ENCODE measurements at regions not wholly inside any gene's neighbourhood (a gene's known extent, or its start where the extent isn't known, plus 50 kb on each side); places are given as distances from the start of the nearest gene placed in this dataset.

DNA sequence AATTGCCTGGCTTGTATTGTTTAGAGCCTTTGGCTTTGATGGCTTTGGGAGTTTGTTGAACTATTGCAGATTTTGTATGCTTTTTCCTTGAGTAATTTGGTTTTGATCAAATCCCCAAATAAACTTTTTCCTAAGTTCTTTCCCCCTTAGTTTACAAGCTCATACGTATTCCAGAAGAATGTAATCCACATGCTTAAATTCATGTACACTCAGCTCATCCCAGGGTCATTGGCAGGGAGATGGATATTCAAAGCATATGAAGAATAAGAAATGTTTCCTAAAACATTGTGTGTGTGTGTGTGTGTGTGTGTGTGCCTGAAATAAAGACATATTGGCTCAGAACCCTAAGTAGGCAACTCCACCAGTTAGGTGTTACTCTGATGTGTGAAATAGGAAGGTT is 89.4 kb downstream of the TMEM30B start:
- DNase-seq, result no peak

DNA sequence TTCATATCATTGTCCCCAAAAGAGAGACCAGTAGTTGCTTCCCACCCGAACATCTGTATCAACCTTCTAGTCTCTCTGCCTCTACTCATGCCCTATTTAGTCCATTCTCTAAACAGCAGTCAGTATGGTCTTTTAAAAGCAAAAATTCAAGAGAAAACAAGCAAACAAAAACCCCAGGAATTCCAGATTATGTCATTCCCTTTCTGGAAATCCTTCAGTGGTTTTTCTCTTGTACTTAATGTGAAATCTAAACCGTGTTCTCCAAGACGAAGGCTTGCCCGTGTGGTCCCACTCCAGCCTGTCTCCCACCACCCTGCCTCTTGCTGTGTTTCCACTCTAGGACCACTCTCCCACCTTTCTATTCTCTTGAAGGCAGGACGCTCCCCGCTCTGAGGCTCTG is 90.8 kb downstream of the TMEM30B start:
- DNase-seq, result no peak

DNA sequence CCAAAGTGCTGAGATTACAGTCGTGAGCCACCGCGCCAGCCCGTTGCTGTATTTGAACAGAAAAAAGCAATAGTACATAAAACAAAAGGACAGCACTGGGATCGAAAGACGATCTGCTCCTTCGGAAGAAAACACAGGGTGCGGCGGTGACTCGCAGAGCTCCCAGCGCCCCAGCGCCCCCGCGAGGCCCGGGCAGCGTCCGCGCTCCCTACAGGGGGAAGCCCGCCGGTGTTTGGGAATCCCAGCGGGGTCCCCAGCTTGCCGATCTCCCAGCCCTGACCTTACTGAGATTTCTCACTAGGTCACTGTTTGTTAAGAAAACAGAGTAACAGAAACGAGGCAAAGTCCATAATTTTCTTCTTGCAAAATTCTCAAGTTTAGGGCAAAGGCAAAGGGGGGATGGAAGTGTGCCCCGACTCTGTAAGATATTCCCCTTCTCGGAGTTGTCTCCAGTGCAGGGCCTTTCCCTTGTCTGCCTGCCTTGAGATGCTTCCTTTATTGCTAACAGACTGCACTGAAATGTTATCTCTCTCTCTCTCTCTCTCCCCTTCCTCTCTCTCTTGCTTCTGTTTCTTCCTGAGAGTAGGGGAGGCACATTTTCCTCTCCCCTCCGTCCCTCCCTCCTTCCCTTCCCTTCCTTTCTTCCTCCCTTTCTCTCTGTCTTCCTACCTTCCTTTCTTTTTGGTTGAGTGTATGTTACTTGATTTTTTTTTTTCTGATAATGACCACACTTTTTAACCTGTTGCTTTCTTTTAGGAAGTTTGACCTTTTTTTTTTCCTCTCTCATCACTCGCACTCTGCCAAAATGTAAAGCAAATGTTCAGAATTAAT is 91.9 kb downstream of the TMEM30B start:
- peak; percentile 14 for DNase-seq

DNA sequence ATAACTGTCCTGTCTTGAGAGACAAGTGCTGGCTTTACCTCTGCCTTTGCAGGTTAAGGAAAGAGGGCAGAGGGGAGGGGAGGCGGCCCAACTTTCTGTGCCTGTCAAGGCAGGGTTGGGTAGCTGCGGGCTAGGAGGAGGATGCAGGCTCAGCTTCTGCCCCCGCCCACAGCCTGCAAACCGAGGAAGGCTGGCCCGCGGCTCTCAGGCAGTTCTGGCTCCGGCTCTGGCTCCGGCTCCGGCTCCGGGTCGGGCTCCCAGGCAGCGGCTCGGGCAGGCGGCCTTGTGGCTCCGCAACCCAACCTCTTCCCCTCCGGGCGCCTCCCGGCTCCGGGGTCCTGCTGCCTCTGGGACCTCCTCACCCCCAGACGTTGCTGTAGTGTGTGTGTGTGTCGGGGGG is 92.9 kb downstream of the TMEM30B start:
- DNase-seq, result no peak

DNA sequence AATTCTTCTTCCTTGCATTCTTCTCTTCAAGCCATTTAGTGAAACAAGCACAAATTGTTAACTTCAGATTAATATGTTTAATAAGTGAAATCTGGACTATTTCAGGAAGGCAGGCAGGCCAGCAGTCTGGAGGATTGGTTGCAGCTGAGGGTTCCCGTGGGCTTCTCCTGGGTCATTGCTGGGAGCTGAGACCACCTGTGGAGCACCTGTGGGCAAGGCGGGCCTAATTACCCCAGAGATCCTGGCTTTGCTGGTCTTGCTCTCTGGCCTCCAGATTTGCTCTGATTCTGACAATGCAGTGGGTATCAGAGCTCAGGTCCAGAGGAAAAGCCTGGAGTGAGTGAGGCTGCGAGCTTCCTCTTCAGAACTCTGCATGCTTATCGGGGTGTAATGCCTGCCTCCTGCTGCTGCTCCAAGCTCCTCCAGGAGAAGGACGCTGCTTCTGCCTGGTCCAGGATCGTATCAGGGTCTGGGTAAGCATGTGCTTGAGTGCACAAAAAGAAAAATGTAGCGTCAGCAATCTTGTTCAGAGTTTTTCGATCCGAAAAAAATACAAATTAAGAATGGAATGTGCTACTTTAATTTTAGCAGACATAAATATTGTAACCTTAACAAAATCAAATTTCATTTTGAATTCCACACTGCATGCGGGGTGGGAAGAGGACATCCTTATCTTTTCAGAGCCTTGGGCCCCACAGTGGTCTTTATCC is 93.8 kb downstream of the TMEM30B start:
- no peak for DNase-seq

DNA sequence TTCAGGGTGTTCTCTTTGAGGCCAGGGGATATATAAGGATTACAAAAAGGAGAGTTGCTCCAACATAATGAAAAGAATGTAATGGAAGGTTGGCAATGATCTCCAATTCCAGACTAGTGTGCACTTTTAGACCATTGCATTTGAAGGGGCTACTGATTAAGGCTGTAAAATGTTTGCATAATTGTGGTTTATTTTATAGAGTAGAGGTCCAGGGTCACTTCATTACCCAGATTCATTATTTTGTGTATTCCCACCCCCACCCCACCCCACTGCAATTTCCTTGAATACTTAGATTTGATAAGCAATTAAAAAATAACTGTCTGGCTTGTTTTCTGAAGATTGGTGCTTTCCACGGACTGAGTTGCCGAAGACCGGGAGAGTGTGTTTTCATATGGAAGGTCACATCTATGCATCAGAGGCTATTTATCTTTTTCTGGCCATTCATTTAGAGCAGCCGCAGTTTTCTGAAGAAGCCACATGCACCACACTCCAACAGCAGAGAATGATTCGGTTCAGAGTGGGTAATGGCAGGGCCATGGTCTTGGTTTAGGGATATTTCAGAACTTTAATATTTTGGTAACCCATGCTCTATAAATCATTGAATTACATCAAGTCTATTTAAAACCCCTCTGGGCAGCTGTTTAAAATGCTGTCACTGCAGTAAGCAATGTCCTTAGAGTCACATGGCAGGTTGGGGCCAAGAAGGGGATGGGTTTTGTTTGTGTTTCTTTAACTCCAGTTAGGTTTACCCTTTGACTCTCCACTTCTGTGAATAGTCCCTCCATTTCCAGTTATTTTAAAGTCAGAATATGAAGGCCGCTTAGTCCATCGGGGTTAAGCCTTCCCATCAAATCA is 94.6 kb downstream of the TMEM30B start:
- no peak for DNase-seq

DNA sequence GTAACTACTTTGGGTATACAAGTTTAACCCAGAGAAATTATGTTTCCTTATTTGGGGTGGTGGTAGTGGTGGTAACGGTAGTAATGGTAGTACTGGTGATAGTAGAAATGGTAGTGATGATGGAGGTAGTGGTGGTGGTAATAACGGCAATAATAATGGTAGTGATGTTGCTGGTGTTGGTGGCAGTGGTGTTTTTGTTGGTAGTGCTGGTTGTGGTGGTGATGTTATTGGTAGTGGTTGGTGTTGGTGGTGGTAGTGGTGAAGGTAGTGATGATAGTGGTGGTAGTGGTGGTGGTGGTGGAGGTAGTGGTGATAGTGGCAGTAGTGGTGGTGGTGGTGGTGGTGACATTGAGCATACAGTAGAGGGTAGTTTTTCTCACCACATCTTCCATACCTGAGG is 95.6 kb downstream of the TMEM30B start:
- no peak for DNase-seq

DNA sequence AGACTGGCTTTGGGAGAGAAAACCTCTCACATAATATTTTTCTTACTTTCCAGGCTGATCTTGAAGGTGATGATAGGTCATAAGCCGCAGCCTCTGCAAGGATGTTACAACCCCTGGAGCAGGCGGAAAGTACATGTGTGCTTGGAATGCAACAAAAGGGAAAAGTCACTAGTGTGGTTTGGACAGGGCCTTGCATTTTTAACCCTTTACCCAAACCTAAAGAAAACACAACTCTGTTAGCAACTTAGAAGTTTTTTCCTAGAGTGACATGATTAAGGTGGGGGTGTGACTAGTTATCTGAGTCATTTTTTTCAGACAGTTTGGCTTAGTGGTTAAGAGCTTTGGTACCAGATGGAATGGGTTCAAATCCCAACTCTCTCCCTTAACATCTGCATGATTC is 97.0 kb downstream of the TMEM30B start:
- no peak for DNase-seq

DNA sequence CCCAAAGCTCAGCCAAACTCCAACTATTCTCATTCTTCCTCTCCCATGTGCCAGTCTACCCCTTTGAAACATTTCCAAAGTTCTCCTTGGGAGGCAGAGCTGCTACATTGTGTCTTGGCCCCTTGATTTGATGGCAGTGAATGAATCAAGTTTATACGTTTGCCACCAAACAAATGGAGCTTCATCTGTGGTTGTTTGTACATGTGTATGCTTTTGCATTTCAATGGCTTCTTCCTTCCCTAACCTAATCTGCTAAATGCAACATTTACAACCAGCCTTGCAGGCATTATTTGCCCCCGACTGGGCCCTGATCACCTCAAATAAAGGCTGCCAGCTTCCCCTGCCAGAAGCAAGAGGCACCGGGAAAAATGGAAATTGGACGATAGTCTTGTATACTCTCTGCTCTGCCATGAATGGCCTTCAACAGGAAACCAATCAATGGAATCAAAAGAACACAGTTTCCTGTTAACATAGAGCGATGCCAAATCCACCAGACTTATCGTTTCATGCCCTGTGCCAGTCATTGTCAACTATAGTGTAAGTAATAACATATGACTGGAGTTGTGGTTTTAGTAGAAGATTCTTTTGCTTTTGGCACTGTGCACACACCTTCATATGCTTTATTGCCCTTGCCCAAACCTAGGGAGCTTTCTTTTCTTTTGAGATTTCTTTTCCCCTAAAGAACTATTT is 97.8 kb downstream of the TMEM30B start:
- DNase-seq, result no peak

DNA sequence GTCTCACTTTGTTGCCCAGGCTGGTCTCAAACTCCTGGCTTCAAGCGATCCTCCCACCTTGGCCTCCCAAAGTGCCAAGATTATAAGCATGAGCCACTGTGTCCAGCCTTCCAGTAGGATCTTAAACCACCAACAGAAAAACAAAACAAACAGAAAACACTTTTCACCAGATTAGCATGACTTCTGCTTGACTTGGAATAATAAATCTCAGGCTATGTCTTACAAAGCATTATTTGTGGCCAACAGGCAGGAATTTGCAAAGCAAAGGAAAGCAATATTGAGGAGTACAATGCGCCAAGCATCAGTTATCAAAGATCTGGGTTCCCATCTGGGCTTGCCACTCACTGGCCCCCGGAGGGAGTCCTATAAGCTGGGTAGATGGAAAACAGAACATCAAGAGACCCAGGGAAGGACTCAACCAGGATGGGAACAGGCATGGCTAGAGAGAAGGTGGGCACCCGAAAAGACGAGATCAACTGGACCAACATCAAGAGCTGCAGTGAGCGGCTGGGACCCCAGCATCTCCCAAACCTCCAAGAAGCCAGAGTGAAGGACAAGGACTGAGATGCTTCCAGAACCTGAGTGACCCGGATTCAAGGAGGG is 101.2 kb downstream of the TMEM30B start:
- DNase-seq, result no peak

DNA sequence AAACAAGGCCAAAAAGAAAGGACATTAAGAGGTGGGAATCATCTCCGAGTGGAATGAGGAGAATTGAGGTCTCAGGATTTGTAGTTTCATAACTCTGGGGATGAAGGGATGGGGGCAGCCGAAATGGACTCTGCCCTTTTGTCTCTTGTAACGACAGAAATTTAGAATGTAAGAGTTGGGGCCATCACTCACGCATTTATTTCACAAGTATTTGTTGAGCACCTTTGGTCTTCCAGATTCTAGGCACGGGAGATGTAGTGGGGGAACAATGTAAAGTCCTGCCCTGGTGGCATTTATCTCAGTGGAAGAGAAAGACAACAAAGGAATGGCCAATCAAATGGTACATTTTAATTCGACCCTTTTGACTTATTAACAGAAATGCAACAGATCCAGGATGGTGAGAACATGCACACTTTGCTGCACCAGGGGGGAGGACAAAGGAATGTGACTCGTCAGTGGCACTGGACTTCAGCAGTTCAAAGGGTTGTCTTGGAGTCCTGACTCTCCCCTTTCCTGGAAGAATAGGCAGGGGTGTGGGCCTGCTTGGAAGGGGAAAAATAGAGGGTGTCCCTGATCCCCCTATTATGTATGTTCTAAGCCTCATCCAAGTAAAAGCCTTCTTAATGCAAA is 102.0 kb downstream of the TMEM30B start:
- DNase-seq, result no peak

DNA sequence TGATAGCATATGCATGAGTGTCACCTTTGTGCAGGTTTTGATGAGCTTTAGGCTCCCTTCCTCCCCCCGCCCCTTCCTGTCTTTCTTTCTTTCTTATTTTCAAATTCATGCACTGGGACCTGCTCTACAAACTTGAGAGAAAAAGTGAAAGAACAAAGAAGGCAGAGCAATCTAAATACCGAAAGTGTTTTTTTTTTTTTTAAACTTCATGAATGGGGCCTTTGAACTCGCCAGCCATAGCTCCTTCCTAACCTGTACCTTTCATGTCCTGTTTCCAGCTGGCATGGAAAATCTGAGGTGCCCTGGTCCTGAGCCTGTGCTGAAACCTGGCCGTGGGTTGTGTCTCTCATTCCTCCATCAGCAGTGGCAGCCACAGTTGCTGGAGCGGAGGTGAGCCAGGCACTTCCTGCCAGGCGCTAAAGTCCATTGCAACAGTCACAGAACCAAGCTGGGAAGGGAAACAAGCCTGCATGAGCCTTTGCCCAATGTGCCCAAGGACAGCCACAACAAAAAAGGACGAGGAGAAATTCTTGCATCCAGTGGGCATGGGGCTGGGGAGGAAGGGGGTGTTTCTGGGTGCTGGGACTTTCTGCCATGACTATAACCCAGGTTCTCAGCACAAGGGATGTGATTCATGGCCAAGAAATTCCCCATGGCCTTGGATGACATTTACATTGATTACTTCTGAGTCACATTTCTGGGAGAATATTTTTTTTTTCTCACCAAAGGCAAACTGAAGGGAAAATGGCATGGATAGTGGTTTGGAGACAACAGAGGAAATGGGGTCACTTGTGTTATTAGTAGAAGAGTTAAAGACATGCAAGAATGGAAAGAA is 102.7 kb downstream of the TMEM30B start:
- DNase-seq, result peak; percentile 56

DNA sequence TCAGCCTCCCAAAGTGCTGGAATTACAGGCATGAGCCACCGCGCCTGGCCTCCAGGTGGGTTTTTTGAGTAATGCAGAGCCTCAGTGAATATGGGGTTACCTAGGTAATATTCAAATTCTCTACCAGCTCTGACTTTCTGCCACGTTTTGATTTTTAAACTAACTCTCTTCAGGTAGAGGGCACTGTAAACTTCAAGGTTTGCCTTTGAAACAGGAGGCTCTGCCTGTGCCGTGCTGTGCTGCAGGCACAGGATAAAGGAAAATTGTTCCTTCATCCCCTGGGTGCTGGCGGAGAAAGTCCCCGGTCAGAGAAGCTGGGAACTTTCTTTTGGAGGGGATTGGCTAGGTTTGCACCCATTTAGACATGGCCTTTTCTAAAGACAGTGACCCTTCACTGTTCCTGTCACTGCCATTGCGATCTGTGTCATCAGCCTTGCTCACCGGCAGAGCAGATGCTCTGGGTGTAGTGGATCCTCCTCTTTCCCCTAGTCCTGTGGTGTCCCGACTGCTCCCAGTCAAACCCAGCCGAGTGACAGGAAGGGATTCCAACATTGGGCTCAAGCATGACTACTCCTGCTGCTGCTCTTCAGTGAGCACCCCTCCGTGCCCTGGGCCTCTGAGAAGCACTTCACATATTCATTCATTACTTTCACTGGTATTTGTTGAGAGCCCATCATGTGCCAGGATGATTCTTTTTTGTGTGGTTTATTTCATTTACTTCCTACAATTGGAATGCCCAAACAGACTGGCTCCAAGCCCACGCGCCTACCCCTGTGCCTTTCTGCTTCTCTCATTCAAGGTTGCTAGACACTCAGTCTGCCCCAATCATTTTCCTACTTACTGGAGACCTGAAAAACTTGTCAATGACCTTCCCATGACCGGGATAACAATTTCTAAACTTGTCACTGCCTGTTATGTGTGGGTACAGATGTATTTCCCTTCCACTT is 103.6 kb downstream of the TMEM30B start:
- DNase-seq, result no peak

DNA sequence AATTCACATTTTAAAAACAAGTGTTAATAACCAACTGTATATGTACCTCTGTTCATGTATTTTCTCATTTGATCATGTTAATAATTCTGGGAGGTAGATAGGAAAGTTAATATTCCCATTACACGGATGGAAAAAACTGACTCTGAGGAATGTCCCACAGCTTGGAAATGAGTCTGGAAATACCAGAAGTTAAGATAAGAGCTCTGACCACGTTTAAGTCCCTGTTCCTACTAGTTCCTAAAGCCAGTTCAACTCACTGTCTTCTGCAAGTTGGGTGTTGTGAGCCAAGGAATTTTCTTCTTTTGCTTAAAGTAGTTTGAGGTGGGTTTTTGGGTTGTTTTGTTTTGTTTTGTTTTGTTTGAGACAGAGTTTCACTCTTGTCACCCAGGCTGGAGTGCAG is 104.5 kb downstream of the TMEM30B start:
- DNase-seq, result no peak

DNA sequence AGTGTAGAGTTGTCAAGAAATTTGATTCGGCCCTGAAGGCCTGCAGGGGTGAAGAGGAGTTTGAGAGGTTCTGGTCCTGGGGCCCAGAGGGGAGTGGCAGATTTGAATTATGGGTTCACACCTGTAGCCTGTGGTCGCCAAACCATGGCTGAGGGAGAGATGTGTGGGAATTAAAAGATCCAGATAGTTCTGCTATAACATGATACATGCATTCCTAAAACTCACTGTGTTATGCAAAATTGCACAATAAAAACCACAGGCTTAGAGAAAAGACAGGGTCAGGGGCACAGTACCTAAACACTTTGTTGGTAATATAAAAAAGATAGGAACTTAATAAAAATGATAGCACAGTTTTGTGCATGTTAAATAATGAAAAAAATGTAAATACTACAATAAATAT is 106.2 kb downstream of the TMEM30B start:
- DNase-seq, result no peak

DNA sequence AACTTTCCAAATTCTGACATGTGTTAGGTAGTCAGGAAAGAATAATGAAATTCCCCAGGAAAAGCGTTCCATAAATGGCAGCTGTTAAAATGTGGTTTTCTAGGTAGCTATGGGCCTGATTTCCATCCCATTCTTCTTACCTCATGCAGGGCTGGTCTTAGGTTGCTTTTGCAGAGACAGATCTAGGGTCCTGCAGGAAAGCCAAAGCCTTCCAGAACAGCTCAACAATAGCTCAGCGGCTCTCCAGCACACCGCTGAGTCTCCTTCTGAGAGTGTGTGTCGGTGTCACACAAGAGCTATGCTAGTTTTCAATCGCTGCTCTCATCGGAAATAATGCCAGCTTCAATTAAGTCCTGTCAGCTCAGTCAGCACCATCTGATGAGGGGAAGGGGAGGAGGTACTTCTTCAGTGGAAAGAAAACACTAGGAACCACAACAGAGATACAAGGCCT is 106.7 kb downstream of the TMEM30B start:
- DNase-seq, result no peak

DNA sequence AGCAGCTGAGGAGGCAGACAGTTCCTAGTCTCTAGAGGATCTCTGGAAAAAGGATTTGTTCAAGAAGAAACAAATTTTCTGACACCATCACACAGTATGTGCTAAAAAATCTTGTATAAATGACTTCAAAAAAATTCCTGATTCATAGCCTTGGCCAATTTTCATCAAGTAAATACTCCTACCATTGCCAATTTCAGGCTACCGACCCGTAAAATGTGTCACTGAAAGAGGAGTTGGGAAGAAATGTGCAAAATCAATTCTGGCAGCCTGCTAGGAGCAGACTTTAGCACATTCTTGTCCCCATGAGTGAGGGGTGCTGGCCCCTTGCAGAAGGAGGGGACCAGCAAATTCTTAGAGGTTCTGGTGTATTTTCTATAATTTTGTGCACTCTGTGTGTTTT is 109.4 kb downstream of the TMEM30B start:
- no peak for DNase-seq

DNA sequence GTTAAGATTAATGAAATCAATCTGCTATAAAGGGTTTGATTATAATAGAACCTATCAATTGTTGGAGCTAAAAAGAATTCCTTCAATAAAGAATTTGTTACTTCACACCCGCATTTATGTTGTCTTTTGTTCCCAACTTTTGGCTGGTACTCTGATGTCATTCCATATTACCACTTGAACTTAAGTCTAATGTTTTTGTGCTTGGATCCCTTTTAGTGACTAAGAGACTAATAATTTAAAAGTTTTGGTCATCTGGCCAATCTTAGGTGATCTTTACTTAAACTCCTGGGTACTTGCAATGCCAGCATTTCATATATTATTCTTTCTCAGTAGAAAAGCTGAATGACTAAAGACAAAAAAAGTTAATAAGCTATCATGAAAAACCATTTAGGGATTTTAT is 113.0 kb downstream of the TMEM30B start:
- no peak for DNase-seq

DNA sequence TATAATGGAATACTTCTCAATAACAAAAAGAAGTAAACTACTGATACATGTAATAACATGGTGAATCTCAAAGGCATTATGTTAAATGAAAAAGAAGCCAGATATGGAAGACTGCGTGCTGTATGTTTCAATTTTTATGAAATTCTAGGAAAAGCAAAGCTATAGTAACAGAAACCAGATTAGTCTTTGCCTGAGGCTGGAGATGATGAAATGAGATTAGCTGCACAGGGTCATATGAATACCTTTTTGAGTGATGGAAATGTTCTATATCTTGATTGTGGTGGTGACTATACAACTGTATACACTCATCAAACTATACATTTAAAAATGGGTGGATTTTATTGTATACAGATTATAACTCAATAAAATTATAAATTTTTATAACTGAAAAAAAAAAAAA is 113.5 kb downstream of the TMEM30B start:
- no peak for DNase-seq

DNA sequence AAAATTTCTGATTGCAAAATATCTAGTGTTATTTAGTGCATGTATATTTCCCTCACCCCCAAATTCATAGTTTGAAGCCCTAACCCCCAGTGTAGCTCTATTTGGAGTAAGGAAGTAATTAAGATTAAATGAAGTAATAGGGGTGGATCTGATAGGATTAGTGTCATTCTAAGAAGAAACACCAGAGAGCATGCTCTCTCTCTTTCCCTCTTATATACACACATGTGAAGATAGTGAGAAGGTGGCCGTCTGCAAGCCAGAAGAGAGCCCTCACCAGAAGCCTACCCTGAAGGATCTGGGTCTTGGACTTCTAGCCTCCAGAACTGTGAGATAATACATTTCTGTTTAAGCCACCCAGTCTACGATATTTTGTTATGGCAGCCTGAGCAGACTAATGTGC is 120.3 kb downstream of the TMEM30B start:
- no peak for DNase-seq

Measured in stimulated activated CD4-positive, alpha-beta T cell treated with anti-CD3 and anti-CD28 coated beads, Interleukin-4, amount 100 ng/mL, for 24 hours (primary cell).